ENCODE measurements at regions not wholly inside any gene's neighbourhood (a gene's known extent, or its start where the extent isn't known, plus 50 kb on each side); places are given as distances from the start of the nearest gene placed in this dataset.

DNA sequence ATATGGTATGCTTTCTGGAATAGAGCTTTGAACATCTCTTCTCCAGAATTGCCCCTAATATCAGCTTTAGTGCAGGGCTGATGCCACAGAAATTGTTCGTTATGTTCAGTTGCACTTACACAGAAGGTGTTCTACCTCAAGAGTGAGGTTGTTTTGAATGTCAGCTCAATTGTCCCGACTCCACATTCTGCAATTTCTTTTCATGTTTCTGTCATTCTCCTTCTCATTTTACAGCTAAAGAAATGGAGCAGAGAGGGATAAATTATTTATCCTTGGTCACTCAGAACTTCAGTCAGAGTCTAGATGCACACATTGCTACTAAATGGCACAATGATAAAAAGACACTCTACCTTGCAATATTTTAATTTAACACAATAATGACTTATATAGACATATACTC lies 137.0 kb upstream of the CCN2 start:
- TF ChIP-seq, protein P1, sequence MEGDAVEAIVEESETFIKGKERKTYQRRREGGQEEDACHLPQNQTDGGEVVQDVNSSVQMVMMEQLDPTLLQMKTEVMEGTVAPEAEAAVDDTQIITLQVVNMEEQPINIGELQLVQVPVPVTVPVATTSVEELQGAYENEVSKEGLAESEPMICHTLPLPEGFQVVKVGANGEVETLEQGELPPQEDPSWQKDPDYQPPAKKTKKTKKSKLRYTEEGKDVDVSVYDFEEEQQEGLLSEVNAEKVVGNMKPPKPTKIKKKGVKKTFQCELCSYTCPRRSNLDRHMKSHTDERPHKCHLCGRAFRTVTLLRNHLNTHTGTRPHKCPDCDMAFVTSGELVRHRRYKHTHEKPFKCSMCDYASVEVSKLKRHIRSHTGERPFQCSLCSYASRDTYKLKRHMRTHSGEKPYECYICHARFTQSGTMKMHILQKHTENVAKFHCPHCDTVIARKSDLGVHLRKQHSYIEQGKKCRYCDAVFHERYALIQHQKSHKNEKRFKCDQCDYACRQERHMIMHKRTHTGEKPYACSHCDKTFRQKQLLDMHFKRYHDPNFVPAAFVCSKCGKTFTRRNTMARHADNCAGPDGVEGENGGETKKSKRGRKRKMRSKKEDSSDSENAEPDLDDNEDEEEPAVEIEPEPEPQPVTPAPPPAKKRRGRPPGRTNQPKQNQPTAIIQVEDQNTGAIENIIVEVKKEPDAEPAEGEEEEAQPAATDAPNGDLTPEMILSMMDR (IDR thresholded peaks at IDR 0.05 in 2 of 3, conservative IDR thresholded peaks at IDR 0.05 in 1 of 3; ENCODE audit: borderline replicate concordance in 1 of 3, insufficient read depth in 1 of 3, low read depth in 2 of 3, low read length in 2 of 3) = no peak
- no peak for TF ChIP-seq POLR2AphosphoS5 (IDR thresholded peaks at IDR 0.05; ENCODE audit: low read depth, low read length)
- no peak for TF ChIP-seq REST (IDR thresholded peaks at IDR 0.05; ENCODE audit: low read depth)
- TF ChIP-seq POLR2A (IDR thresholded peaks at IDR 0.05; ENCODE audit: borderline replicate concordance, extremely low read depth, insufficient read depth, insufficient read length) = no peak
- TF ChIP-seq EZH2phosphoT487 (IDR thresholded peaks at IDR 0.05; ENCODE audit: borderline replicate concordance) = no peak
- TF ChIP-seq, protein P2, sequence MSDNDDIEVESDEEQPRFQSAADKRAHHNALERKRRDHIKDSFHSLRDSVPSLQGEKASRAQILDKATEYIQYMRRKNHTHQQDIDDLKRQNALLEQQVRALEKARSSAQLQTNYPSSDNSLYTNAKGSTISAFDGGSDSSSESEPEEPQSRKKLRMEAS (IDR thresholded peaks at IDR 0.05) = no peak
- no peak for TF ChIP-seq TCF7L2 (IDR thresholded peaks at IDR 0.05; ENCODE audit: borderline replicate concordance, extremely low read depth, insufficient read depth, insufficient read length)
- no peak for TF ChIP-seq ELF1 (IDR thresholded peaks at IDR 0.05; ENCODE audit: borderline replicate concordance, low read depth)
- no peak for TF ChIP-seq YY1 (IDR thresholded peaks at IDR 0.05; ENCODE audit: extremely low read depth, insufficient replicate concordance, low read depth, low read length)
- TF ChIP-seq CEBPB (IDR thresholded peaks at IDR 0.05; ENCODE audit: low read depth) = no peak

Data from HCT116 (cell line).